ENCODE measurements at regions not wholly inside any gene's neighbourhood (a gene's known extent, or its start where the extent isn't known, plus 50 kb on each side); places are given as distances from the start of the nearest gene placed in this dataset.

GRCh38 chr11:95307286-95307685, 76.3 kb upstream of the SESN3 start:
- TF ChIP-seq CTCF (IDR thresholded peaks at IDR 0.05; ENCODE audit: poor library complexity): no peak
- no peak for TF ChIP-seq EZH2 (IDR thresholded peaks at IDR 0.05; ENCODE audit: borderline replicate concordance)
- no peak for TF ChIP-seq EZH2phosphoT487 (IDR thresholded peaks at IDR 0.05; ENCODE audit: low read depth, severe bottlenecking, unreplicated experiment)
